ENCODE measurements at regions not wholly inside any gene's neighbourhood (a gene's known extent, or its start where the extent isn't known, plus 50 kb on each side); places are given as distances from the start of the nearest gene placed in this dataset.

DNA sequence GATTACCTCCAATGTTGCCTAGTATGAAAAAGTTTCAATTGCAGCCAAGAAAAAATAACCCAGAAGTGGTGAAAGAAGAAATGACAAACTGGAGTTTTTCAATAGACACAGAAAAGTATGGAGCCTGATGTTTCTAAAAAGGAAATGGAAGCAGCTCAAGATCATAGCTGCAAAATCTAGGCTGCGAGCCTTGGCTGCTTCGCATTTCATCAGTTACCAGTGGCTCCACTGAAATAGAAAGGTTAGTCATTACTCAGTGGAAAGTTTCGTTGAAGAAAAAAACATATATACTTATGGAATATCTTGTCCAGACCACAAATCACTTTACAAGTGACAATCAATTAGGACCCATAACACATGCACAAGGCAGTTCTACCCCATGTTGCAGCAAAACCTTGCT lies 206.8 kb upstream of the SOX9 start:
- TF ChIP-seq POLR2A (IDR thresholded peaks at IDR 0.05) (no peak), EP300 (IDR thresholded peaks at IDR 0.05) (no peak)
- TF ChIP-seq, protein P1, sequence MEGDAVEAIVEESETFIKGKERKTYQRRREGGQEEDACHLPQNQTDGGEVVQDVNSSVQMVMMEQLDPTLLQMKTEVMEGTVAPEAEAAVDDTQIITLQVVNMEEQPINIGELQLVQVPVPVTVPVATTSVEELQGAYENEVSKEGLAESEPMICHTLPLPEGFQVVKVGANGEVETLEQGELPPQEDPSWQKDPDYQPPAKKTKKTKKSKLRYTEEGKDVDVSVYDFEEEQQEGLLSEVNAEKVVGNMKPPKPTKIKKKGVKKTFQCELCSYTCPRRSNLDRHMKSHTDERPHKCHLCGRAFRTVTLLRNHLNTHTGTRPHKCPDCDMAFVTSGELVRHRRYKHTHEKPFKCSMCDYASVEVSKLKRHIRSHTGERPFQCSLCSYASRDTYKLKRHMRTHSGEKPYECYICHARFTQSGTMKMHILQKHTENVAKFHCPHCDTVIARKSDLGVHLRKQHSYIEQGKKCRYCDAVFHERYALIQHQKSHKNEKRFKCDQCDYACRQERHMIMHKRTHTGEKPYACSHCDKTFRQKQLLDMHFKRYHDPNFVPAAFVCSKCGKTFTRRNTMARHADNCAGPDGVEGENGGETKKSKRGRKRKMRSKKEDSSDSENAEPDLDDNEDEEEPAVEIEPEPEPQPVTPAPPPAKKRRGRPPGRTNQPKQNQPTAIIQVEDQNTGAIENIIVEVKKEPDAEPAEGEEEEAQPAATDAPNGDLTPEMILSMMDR (IDR thresholded peaks at IDR 0.05): no peak

Measured in ovary (tissue), 3 donors.